Panc1 (cell line): ENCODE measurements at regions not wholly inside any gene's neighbourhood (a gene's known extent, or its start where the extent isn't known, plus 50 kb on each side); places are given as distances from the start of the nearest gene placed in this dataset.

ENCODE experiments used
- REST ChIP-seq, 2 experiments: IDR thresholded peaks; 2 replicates each; pipeline ENCODE4 v1.6.1; 2011 to 2012; ENCODE audit warnings: low read depth in 2 of 2, control low read depth in 1 of 2, low read length in 1 of 2, mild to moderate bottlenecking in 1 of 2, moderate library complexity in 1 of 2; ENCODE audit not compliant: insufficient read depth in 1 of 2
- TCF7L2 ChIP-seq: IDR thresholded peaks from 2 replicates; pipeline ENCODE4 v1.6.1; 2011; ENCODE audit warnings: mild to moderate bottlenecking, low read depth, low read length, inconsistent platforms
- TF ChIP-seq, protein P1 (sequence below): fragments of 450-650 bp; IDR thresholded peaks from 2 replicates; pipeline ENCODE4 v1.5.1; 2017; ENCODE audit warnings: mild to moderate bottlenecking

DNA sequence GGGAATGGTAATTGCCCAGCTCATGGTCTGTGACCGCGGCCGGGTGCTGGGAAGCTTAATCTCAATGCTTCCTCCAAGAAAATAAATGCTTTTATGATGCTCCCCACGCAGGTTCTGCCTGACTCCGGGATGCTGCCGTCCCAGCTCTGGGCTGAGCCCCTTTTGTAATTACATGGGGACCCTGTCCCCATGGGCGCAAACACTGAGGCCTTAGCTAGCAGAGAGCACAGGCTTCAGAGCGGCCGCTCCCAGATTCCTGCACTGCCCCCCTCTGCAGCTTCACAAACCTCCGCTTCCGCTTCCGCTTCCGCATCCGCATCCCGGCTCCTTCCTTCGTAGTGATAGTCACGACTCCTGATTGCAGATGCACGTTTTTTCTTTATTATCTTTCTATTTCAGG, 129.5 kb downstream of the KIF26A start:
- TF ChIP-seq, protein P1, sequence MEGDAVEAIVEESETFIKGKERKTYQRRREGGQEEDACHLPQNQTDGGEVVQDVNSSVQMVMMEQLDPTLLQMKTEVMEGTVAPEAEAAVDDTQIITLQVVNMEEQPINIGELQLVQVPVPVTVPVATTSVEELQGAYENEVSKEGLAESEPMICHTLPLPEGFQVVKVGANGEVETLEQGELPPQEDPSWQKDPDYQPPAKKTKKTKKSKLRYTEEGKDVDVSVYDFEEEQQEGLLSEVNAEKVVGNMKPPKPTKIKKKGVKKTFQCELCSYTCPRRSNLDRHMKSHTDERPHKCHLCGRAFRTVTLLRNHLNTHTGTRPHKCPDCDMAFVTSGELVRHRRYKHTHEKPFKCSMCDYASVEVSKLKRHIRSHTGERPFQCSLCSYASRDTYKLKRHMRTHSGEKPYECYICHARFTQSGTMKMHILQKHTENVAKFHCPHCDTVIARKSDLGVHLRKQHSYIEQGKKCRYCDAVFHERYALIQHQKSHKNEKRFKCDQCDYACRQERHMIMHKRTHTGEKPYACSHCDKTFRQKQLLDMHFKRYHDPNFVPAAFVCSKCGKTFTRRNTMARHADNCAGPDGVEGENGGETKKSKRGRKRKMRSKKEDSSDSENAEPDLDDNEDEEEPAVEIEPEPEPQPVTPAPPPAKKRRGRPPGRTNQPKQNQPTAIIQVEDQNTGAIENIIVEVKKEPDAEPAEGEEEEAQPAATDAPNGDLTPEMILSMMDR: no peak
- TF ChIP-seq TCF7L2 (no peak), REST (IDR thresholded peaks at IDR 0.05; ENCODE audit: insufficient read depth in 1 of 2, low read depth in 2 of 2, low read length in 1 of 2) (no peak)
